CD14-positive monocyte (primary cell): ENCODE measurements at regions not wholly inside any gene's neighbourhood (a gene's known extent, or its start where the extent isn't known, plus 50 kb on each side); places are given as distances from the start of the nearest gene placed in this dataset.
"Not testable (repeated sequence)": the region's sequence is repeated elsewhere in the genome, so short reads cannot be mapped to it uniquely, and the experiment has no call there.

Experiments
- DNase-seq, 3 donors: peaks; one replicate each; pipeline ENCODE4 v3.0.0-alpha.2; 2011 to 2022
- H2AFZ ChIP-seq: 2 replicates; pipeline ENCODE4 v1.6.0; 2012; ENCODE audit warnings: mild to moderate bottlenecking, low read depth, low read length, inconsistent platforms; ENCODE audit not compliant: insufficient read depth, poor library complexity, severe bottlenecking
- H3K27ac ChIP-seq, 2 donors: 1 replicate in 1 of 2; 2 replicates in 1 of 2; pipeline ENCODE4 v1.5.1; 2012 to 2013; ENCODE audit warnings: low read length in 2 of 2, control low read depth in 1 of 2, inconsistent platforms in 1 of 2, low read depth in 1 of 2, mild to moderate bottlenecking in 1 of 2
- H3K27me3 ChIP-seq, 2 donors: one replicate each; pipeline versions ENCODE4 v1.6.0 to v1.6.1; 2011 to 2013; ENCODE audit warnings: low read length in 2 of 2; ENCODE audit not compliant: control insufficient read depth in 2 of 2, insufficient read depth in 2 of 2
- H3K36me3 ChIP-seq, 2 donors: replicated peaks in 1 of 2; 1 replicate in 1 of 2; 2 replicates in 1 of 2; pipeline versions ENCODE4 v1.5.1 to v1.6.1; 2012 to 2013; ENCODE audit warnings: low read length in 2 of 2, control low read depth in 1 of 2, inconsistent platforms in 1 of 2, mild to moderate bottlenecking in 1 of 2; ENCODE audit not compliant: insufficient read depth in 2 of 2, control insufficient read depth in 1 of 2
- H3K4me1 ChIP-seq, 2 donors: 1 replicate in 1 of 2; 2 replicates in 1 of 2; pipeline versions ENCODE4 v1.5.1 to v1.6.1; 2012 to 2013; ENCODE audit warnings: low read length in 2 of 2, control low read depth in 1 of 2, inconsistent platforms in 1 of 2, mild to moderate bottlenecking in 1 of 2, moderate library complexity in 1 of 2; ENCODE audit not compliant: insufficient read depth in 2 of 2, control insufficient read depth in 1 of 2
- H3K4me2 ChIP-seq: replicated peaks from 2 replicates; pipeline ENCODE3; 2012; ENCODE audit warnings: low read length, moderate library complexity, mild to moderate bottlenecking; ENCODE audit not compliant: poor library complexity, severe bottlenecking; ENCODE audit errors: extremely low read depth
- H3K4me3 ChIP-seq, 3 experiments: fragments of 200-600 bp in 1 of 3; sonication (generic) in 1 of 3; replicated peaks in 1 of 3; 1 replicate in 2 of 3; 2 replicates in 1 of 3; pipeline ENCODE4 v1.5.1; 2011 to 2013; ENCODE audit warnings: low read length in 3 of 3, mild to moderate bottlenecking in 3 of 3, control low read depth in 2 of 3, low read depth in 2 of 3, inconsistent platforms in 1 of 3, moderate library complexity in 1 of 3
- H3K79me2 ChIP-seq: 2 replicates; pipeline ENCODE4 v1.6.0; 2012; ENCODE audit warnings: mild to moderate bottlenecking, control low read depth, inconsistent platforms, low read length, moderate library complexity; ENCODE audit not compliant: insufficient read depth
- H3K9ac ChIP-seq: 2 replicates; pipeline ENCODE4 v1.6.0; 2017; ENCODE audit warnings: low read length, mild to moderate bottlenecking; ENCODE audit not compliant: insufficient read depth, poor library complexity, severe bottlenecking
- H3K9me3 ChIP-seq, 2 donors: replicated peaks in 1 of 2; 1 replicate in 1 of 2; 2 replicates in 1 of 2; pipeline versions ENCODE4 v1.5.1 to v1.6.1; 2012 to 2013; ENCODE audit warnings: low read length in 2 of 2, control low read depth in 1 of 2; ENCODE audit not compliant: control insufficient read depth in 1 of 2, insufficient read depth in 1 of 2
- H4K20me1 ChIP-seq: 2 replicates; pipeline ENCODE4 v1.6.0; 2012; ENCODE audit warnings: mild to moderate bottlenecking, low read length, control low read depth, moderate library complexity; ENCODE audit not compliant: insufficient read depth
- H3K27ac Mint-ChIP-seq, 7 donors: one replicate each; pipeline ENCODE4 v1.8.0; 2020; ENCODE audit warnings: mild to moderate bottlenecking in 7 of 7, mixed read lengths in 7 of 7, moderate library complexity in 6 of 7, inconsistent platforms in 2 of 7
- H3K27me3 Mint-ChIP-seq, 3 donors: one replicate each; pipeline ENCODE4 v1.8.0; 2021 to 2022; ENCODE audit warnings: low read depth in 3 of 3, mild to moderate bottlenecking in 3 of 3, mixed read lengths in 3 of 3, moderate library complexity in 3 of 3, inconsistent platforms in 1 of 3
- H3K36me3 Mint-ChIP-seq, 2 donors: one replicate each; pipeline ENCODE4 v1.8.0; 2020; ENCODE audit warnings: mixed read lengths in 2 of 2, inconsistent platforms in 1 of 2, mild to moderate bottlenecking in 1 of 2
- H3K4me1 Mint-ChIP-seq: one replicate; pipeline ENCODE4 v1.8.0; 2020; ENCODE audit warnings: mild to moderate bottlenecking, mixed read lengths
- H3K4me3 Mint-ChIP-seq, 2 donors: one replicate each; pipeline ENCODE4 v1.8.0; 2020; ENCODE audit warnings: mild to moderate bottlenecking in 2 of 2, mixed read lengths in 2 of 2, moderate library complexity in 1 of 2
- H3K9me3 Mint-ChIP-seq, 7 donors: one replicate each; pipeline ENCODE4 v1.8.0; 2020 to 2022; ENCODE audit warnings: mixed read lengths in 7 of 7, mild to moderate bottlenecking in 6 of 7, moderate library complexity in 6 of 7, inconsistent platforms in 2 of 7
- WGBS: methylation state at CpG from one replicate; pipeline ENCODE4 v1.1.5; 2013; ENCODE audit warnings: missing lambda C conversion rate; ENCODE audit not compliant: insufficient coverage; 5-methylcytosine and 5-hydroxymethylcytosine counted together
- intact Hi-C, 2 donors: fragments of 100-400 bp; cut with micrococcal nuclease; formaldehyde crosslinking; loops; one replicate each; pipeline versions ENCODE4 v1.15.0 to v1.15.1; 2023
- TF ChIP-seq, protein P1 (sequence below): fragments of 200-600 bp; IDR thresholded peaks from one replicate; pipeline ENCODE4 v1.8.0; 2022; ENCODE audit warnings: antibody characterized with exemption, mild to moderate bottlenecking

DNA sequence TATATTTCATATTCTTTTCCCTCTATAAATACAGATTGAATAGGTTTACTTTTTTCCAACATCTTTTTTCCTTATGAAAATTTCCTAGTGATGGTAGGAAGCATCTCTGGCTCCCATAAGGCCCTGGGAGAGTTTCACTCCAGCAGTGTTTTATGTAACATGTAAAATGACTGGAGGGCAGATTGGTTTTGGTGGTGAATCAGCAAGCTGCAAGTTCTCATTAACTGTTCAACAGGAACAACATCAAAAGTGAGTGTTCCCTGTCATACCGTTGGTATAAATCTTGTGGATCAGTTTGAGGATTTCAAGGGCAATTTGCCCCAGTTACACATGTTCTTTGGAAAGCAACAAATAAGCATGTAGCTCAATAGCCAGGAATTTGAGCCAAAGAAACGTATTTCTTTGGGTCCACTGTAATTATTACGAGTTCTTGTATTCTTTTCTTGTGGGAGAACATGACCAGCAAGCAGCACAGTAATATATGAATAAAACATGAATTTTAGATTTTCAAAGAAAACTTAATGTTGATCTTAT, 345.7 kb downstream of the SV2B start:
- H3K9me3 ChIP-seq: no peaks in the 10 kb centered on the region
- H3K9ac ChIP-seq: no peak overlapping the region
- intact Hi-C loops: no loop called here
- peaks cover 0 to 11% (median 5%) of the 10 kb centered on the region in 7 donors for H3K9me3 Mint-ChIP-seq
- no peak overlapping the region for H3K4me3 Mint-ChIP-seq
- no peaks in the 10 kb centered on the region for H3K4me1 Mint-ChIP-seq
- H3K4me2 ChIP-seq: no peak overlapping the region
- no peaks in the 10 kb centered on the region for H4K20me1 ChIP-seq
- no peaks in the 10 kb centered on the region for H3K27me3 ChIP-seq
- no peak overlapping the region for H3K27ac Mint-ChIP-seq
- H2AFZ ChIP-seq: no peak overlapping the region
- no peak overlapping the region for H3K27ac ChIP-seq
- no peaks in the 10 kb centered on the region for H3K4me1 ChIP-seq
- TF ChIP-seq, protein P1, sequence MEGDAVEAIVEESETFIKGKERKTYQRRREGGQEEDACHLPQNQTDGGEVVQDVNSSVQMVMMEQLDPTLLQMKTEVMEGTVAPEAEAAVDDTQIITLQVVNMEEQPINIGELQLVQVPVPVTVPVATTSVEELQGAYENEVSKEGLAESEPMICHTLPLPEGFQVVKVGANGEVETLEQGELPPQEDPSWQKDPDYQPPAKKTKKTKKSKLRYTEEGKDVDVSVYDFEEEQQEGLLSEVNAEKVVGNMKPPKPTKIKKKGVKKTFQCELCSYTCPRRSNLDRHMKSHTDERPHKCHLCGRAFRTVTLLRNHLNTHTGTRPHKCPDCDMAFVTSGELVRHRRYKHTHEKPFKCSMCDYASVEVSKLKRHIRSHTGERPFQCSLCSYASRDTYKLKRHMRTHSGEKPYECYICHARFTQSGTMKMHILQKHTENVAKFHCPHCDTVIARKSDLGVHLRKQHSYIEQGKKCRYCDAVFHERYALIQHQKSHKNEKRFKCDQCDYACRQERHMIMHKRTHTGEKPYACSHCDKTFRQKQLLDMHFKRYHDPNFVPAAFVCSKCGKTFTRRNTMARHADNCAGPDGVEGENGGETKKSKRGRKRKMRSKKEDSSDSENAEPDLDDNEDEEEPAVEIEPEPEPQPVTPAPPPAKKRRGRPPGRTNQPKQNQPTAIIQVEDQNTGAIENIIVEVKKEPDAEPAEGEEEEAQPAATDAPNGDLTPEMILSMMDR: no peak
- H3K27me3 Mint-ChIP-seq: peaks cover 0 to 2% (median 0%) of the 10 kb centered on the region in 3 donors
- no peak overlapping the region for H3K4me3 ChIP-seq
- WGBS: 0% methylated on average over 1 of the region's 3 CpGs
- H3K36me3 ChIP-seq: no peaks in the 10 kb centered on the region
- no peak for DNase-seq
- H3K36me3 Mint-ChIP-seq: no peaks in the 10 kb centered on the region
- H3K79me2 ChIP-seq: no peaks in the 10 kb centered on the region

DNA sequence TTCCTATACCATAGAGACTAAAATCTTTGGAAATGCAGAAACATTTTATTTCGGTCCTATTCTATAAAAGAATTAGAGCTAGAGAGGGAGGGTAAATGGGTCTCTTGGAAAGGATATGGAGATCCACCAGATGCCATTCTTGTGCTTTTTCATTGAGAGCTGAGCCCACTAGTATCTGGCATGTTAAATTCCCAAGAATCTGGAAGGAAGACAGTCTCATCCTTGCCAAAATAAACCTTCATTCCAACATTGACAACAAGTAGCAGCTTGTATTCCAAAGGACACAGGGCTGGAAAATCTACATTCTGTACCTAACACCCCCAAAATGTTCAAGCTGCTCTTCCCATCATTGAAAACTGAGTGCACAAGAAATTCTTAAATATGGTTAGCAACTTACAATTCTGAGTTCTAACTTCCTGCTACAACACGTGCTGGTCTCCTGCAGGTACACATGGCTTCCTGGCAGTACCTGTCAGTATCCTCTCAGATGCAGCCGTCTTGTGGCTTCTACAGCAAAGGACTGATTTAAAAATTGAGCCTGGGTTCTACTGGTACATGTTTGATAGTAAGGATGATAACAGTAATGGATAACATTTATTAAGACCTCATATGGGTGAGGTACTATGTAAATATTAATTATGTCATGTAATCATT, 348.1 kb downstream of the SV2B start:
- Histone ChIP-seq H3K27ac (no peak overlapping the region), H3K9ac (no peak overlapping the region), H3K27me3 (no peaks in the 10 kb centered on the region), H2AFZ (no peak overlapping the region), H3K79me2 (no peaks in the 10 kb centered on the region), H3K4me2 (no peak overlapping the region), H3K4me3 (no peak overlapping the region), H3K9me3 (no peaks in the 10 kb centered on the region), H3K4me1 (no peaks in the 10 kb centered on the region), H4K20me1 (no peaks in the 10 kb centered on the region), H3K36me3 (no peaks in the 10 kb centered on the region)
- peaks cover 0 to 8% (median under 1%) of the 10 kb centered on the region in 7 donors for H3K9me3 Mint-ChIP-seq
- WGBS: no CpG with 5 or more reads among the region's 3 CpGs
- no peak for DNase-seq
- H3K4me3 Mint-ChIP-seq: no peak overlapping the region
- TF ChIP-seq, protein P1: no peak
- no peak overlapping the region for H3K27ac Mint-ChIP-seq
- no peaks in the 10 kb centered on the region for H3K36me3 Mint-ChIP-seq
- no peaks in the 10 kb centered on the region for H3K4me1 Mint-ChIP-seq
- intact Hi-C loops: no loop called here
- H3K27me3 Mint-ChIP-seq: peaks cover 0 to 2% (median 2%) of the 10 kb centered on the region in 3 donors

DNA sequence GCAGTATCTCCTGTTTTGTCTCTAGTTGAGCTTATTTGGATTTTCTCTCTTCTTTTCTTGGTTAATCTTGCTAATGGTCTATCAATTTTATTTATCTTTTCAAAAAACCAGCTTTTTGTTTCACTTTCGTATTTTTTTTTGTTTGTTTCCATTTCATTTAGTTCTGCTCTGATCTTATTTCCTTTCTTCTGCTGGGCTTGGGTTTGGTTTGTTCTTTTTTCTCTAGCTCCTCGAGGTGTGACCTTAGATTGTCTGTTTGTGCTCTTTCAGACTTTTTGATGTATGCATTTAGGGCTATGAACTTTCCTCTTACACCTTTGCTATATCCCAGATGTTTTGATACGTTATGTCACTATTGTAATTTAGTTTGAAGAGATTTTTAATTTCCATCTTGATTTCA, 353.3 kb downstream of the SV2B start:
- peaks cover 5 to 35% (median 13%) of the 10 kb centered on the region in 7 donors for H3K9me3 Mint-ChIP-seq
- H3K36me3 Mint-ChIP-seq, H3K4me2 ChIP-seq, H3K9ac ChIP-seq, H3K4me1 Mint-ChIP-seq, H3K4me1 ChIP-seq, H3K36me3 ChIP-seq, H3K79me2 ChIP-seq, H4K20me1 ChIP-seq, H2AFZ ChIP-seq, intact Hi-C loops, H3K27me3 Mint-ChIP-seq, H3K27me3 ChIP-seq, DNase-seq, H3K27ac Mint-ChIP-seq, H3K27ac ChIP-seq, H3K4me3 Mint-ChIP-seq, H3K4me3 ChIP-seq: not testable (repeated sequence)
- H3K9me3 ChIP-seq: peaks cover 0 to 12% of the 10 kb centered on the region in 2 donors
- no CpG with 5 or more reads among the region's 3 CpGs for WGBS
